ENCODE measurements at regions not wholly inside any gene's neighbourhood (a gene's known extent, or its start where the extent isn't known, plus 50 kb on each side); places are given as distances from the start of the nearest gene placed in this dataset.
"Not testable (repeated sequence)": the region's sequence is repeated elsewhere in the genome, so short reads cannot be mapped to it uniquely, and the experiment has no call there.

GRCh38 chr6:27605401-27606342, 132.8 kb upstream of the ZNF184 start:
- FAIRE-seq (peak; percentile 46), DNase-seq (ENCODE audit: extremely low spot score, insufficient read length, low read depth) (no peak)

- FAIRE-seq (peak; percentile 61), DNase-seq (ENCODE audit: extremely low spot score, insufficient read length, low read depth) (no peak)
Observed at GRCh38 chr6:27604986-27605385, 132.1 kb upstream of the ZNF184 start.

- DNase-seq (ENCODE audit: extremely low spot score, insufficient read length, low read depth), result no peak
- no peak for FAIRE-seq
Observed at GRCh38 chr6:27601668-27602254, 128.9 kb upstream of the ZNF184 start.

- FAIRE-seq (peak; percentile 81), DNase-seq (ENCODE audit: extremely low spot score, insufficient read length, low read depth) (no peak)
Observed at GRCh38 chr6:27599859-27600532, 127.1 kb upstream of the ZNF184 start.

GRCh38 chr6:27597031-27597567, 124.2 kb upstream of the ZNF184 start:
- not testable (repeated sequence) for DNase-seq (ENCODE audit: extremely low spot score, insufficient read length, low read depth); FAIRE-seq

GRCh38 chr6:27593861-27594260, 121.0 kb upstream of the ZNF184 start:
- FAIRE-seq (no peak), DNase-seq (ENCODE audit: extremely low spot score, insufficient read length, low read depth) (no peak)

GRCh38 chr6:27593200-27593818, 120.4 kb upstream of the ZNF184 start:
- DNase-seq (ENCODE audit: extremely low spot score, insufficient read length, low read depth) (no peak), FAIRE-seq (no peak)

GRCh38 chr6:27592481-27593199, 119.7 kb upstream of the ZNF184 start:
- DNase-seq (ENCODE audit: extremely low spot score, insufficient read length, low read depth) (peak; percentile 54), FAIRE-seq (peak; percentile 87)

- DNase-seq (ENCODE audit: extremely low spot score, insufficient read length, low read depth), result no peak
- peak; percentile 49 for FAIRE-seq
Observed at GRCh38 chr6:27591699-27592480, 119.0 kb upstream of the ZNF184 start.

- DNase-seq (ENCODE audit: extremely low spot score, insufficient read length, low read depth); FAIRE-seq: not testable (repeated sequence)
Observed at GRCh38 chr6:27585316-27585715, 112.4 kb upstream of the ZNF184 start.

- no peak for FAIRE-seq
- DNase-seq (ENCODE audit: extremely low spot score, insufficient read length, low read depth), result no peak
Observed at GRCh38 chr6:27584326-27584725, 111.4 kb upstream of the ZNF184 start.

GRCh38 chr6:27582928-27583725, 110.2 kb upstream of the ZNF184 start:
- DNase-seq (ENCODE audit: extremely low spot score, insufficient read length, low read depth) (no peak), FAIRE-seq (peak; percentile 59)

GRCh38 chr6:27579973-27580372, 107.1 kb upstream of the ZNF184 start:
- DNase-seq (ENCODE audit: extremely low spot score, insufficient read length, low read depth) (no peak), FAIRE-seq (no peak)

- DNase-seq (ENCODE audit: extremely low spot score, insufficient read length, low read depth) (no peak), FAIRE-seq (no peak)
Observed at GRCh38 chr6:27577922-27578321, 105.0 kb upstream of the ZNF184 start.

GRCh38 chr6:27575594-27576361, 102.9 kb upstream of the ZNF184 start:
- DNase-seq (ENCODE audit: extremely low spot score, insufficient read length, low read depth) (no peak), FAIRE-seq (no peak)

GRCh38 chr6:27568226-27568897, 95.5 kb upstream of the ZNF184 start:
- DNase-seq (ENCODE audit: extremely low spot score, insufficient read length, low read depth) (no peak), FAIRE-seq (no peak)
